ENCODE measurements at regions not wholly inside any gene's neighbourhood (a gene's known extent, or its start where the extent isn't known, plus 50 kb on each side); places are given as distances from the start of the nearest gene placed in this dataset.

- no peak for TF ChIP-seq CTCF (conservative IDR thresholded peaks at IDR 0.05; ENCODE audit: low read depth, low read length)
- no peak for DNase-seq (ENCODE audit: low read depth)
- H3K4me3 ChIP-seq (ENCODE audit: low read length): no peak overlapping the region
Observed at GRCh38 chrX:39476604-39477021, 621.1 kb downstream of the BCOR start.

GRCh38 chrX:39477031-39477761 is 620.6 kb downstream of the BCOR start:
- no peak for DNase-seq (ENCODE audit: low read depth)
- peak; percentile 36 for TF ChIP-seq CTCF (conservative IDR thresholded peaks at IDR 0.05; ENCODE audit: low read depth, low read length)
- H3K4me3 ChIP-seq (ENCODE audit: low read length): no peak overlapping the region

- no peak for TF ChIP-seq CTCF (conservative IDR thresholded peaks at IDR 0.05; ENCODE audit: low read depth, low read length)
- H3K4me3 ChIP-seq (ENCODE audit: low read length): no peak overlapping the region
- peak; percentile 46 for DNase-seq (ENCODE audit: low read depth)
Observed at GRCh38 chrX:39477762-39478120, 620.0 kb downstream of the BCOR start.

- H3K4me3 ChIP-seq (ENCODE audit: low read length): no peak overlapping the region
- DNase-seq (ENCODE audit: low read depth): no peak
- no peak for TF ChIP-seq CTCF (conservative IDR thresholded peaks at IDR 0.05; ENCODE audit: low read depth, low read length)
Observed at GRCh38 chrX:39479856-39480255, 617.9 kb downstream of the BCOR start.

- no peak for TF ChIP-seq CTCF (conservative IDR thresholded peaks at IDR 0.05; ENCODE audit: low read depth, low read length)
- H3K4me3 ChIP-seq (ENCODE audit: low read length): no peak overlapping the region
- no peak for DNase-seq (ENCODE audit: low read depth)
Observed at GRCh38 chrX:39480963-39481362, 616.8 kb downstream of the BCOR start.

- no peak for DNase-seq (ENCODE audit: low read depth)
- no peak overlapping the region for H3K4me3 ChIP-seq (ENCODE audit: low read length)
- TF ChIP-seq CTCF (conservative IDR thresholded peaks at IDR 0.05; ENCODE audit: low read depth, low read length): no peak
Observed at GRCh38 chrX:39481621-39482020, 616.1 kb downstream of the BCOR start.
